Activated T-helper 2 cell treated with anti-CD3 and anti-CD28 coated beads, Interferon-gamma antibody, Interleukin-2, Interleukin-4, amounts not matched to agents 10 μg/mL and 5 μg/mL and 100 μg/mL, durations not matched to agents 14 hours and 24 hours and 36 hours (primary cell): ENCODE measurements at regions not wholly inside any gene's neighbourhood (a gene's known extent, or its start where the extent isn't known, plus 50 kb on each side); places are given as distances from the start of the nearest gene placed in this dataset.
"Not testable (repeated sequence)": the region's sequence is repeated elsewhere in the genome, so short reads cannot be mapped to it uniquely, and the experiment has no call there.

ENCODE experiments used
- DNase-seq: peaks from one replicate; pipeline ENCODE4 v3.0.0; 2021; ENCODE audit warnings: low spot score
- H3K27ac Mint-ChIP-seq: one replicate; pipeline ENCODE4 v1.8.0; 2021; ENCODE audit warnings: mixed read lengths
- H3K27me3 Mint-ChIP-seq: one replicate; pipeline ENCODE4 v1.8.0; 2021; ENCODE audit warnings: low read depth, mixed read lengths
- H3K36me3 Mint-ChIP-seq: one replicate; pipeline ENCODE4 v1.8.0; 2021; ENCODE audit warnings: low read depth, mixed read lengths
- H3K4me1 Mint-ChIP-seq: one replicate; pipeline ENCODE4 v1.8.0; 2021; ENCODE audit warnings: low read depth, mixed read lengths
- H3K4me3 Mint-ChIP-seq: one replicate; pipeline ENCODE4 v1.8.0; 2021; ENCODE audit warnings: low read depth, mild to moderate bottlenecking, moderate library complexity, mixed read lengths
- H3K9me3 Mint-ChIP-seq: one replicate; pipeline ENCODE4 v1.8.0; 2021; ENCODE audit warnings: mixed read lengths
- intact Hi-C: fragments of 100-400 bp; cut with micrococcal nuclease; formaldehyde crosslinking; loops from one replicate; pipeline ENCODE4 v1.15.1; 2023

- no peak for DNase-seq
- Mint-ChIP-seq H3K27ac (no peak overlapping the region), H3K36me3 (peaks cover 57% of the 10 kb centered on the region), H3K27me3 (no peaks in the 10 kb centered on the region), H3K9me3 (peaks cover 73% of the 10 kb centered on the region), H3K4me1 (peaks cover 10% of the 10 kb centered on the region), H3K4me3 (no peak overlapping the region)
- intact Hi-C loops, result no loop called here
Measured at GRCh38 chr2:7655629-7656028, 738.4 kb downstream of the RNF144A start.

GRCh38 chr2:7657526-7657925 is 740.3 kb downstream of the RNF144A start:
- H3K4me3 Mint-ChIP-seq, DNase-seq, H3K27me3 Mint-ChIP-seq, intact Hi-C loops, H3K27ac Mint-ChIP-seq: not testable (repeated sequence)
- peaks cover 75% of the 10 kb centered on the region for H3K9me3 Mint-ChIP-seq
- peaks cover 17% of the 10 kb centered on the region for H3K4me1 Mint-ChIP-seq
- peaks cover 63% of the 10 kb centered on the region for H3K36me3 Mint-ChIP-seq

GRCh38 chr2:7658486-7658885 is 741.3 kb downstream of the RNF144A start:
- no peak for DNase-seq
- H3K4me1 Mint-ChIP-seq, result peaks cover 17% of the 10 kb centered on the region
- H3K27me3 Mint-ChIP-seq, result no peaks in the 10 kb centered on the region
- H3K36me3 Mint-ChIP-seq, result peaks cover 62% of the 10 kb centered on the region
- H3K4me3 Mint-ChIP-seq, result no peak overlapping the region
- H3K27ac Mint-ChIP-seq, result no peak overlapping the region
- H3K9me3 Mint-ChIP-seq, result peaks cover 66% of the 10 kb centered on the region
- intact Hi-C loops, result no loop called here

GRCh38 chr2:7660816-7661215 is 743.6 kb downstream of the RNF144A start:
- no peak for DNase-seq
- no peak overlapping the region for H3K27ac Mint-ChIP-seq

GRCh38 chr2:7661502-7661901 is 744.3 kb downstream of the RNF144A start:
- Mint-ChIP-seq H3K27me3 (no peaks in the 10 kb centered on the region), H3K4me1 (peaks cover 33% of the 10 kb centered on the region), H3K36me3 (peaks cover 68% of the 10 kb centered on the region), H3K9me3 (peaks cover 59% of the 10 kb centered on the region), H3K27ac (peak overlapping the region; percentile 53), H3K4me3 (peak overlapping the region; percentile 33)
- DNase-seq, result no peak
- intact Hi-C loops, result loop anchor here (5.0 kb wide), 1 partner anchor 74 kb away; no protein-coding TSS in a partner anchor

More at GRCh38 chr2:7660816-7661215, 743.6 kb downstream of the RNF144A start:
- Mint-ChIP-seq H3K36me3 (peaks cover 63% of the 10 kb centered on the region), H3K4me1 (peaks cover 28% of the 10 kb centered on the region), H3K27me3 (no peaks in the 10 kb centered on the region), H3K9me3 (peaks cover 56% of the 10 kb centered on the region), H3K4me3 (no peak overlapping the region)
- intact Hi-C loops, result loop anchor here (5.0 kb wide), 1 partner anchor 74 kb away; no protein-coding TSS in a partner anchor

- peaks cover 48% of the 10 kb centered on the region for H3K4me1 Mint-ChIP-seq
- no peaks in the 10 kb centered on the region for H3K27me3 Mint-ChIP-seq
- no peak for DNase-seq
- H3K4me3 Mint-ChIP-seq, result peak overlapping the region; percentile 5
- peak overlapping the region; percentile 87 for H3K27ac Mint-ChIP-seq
- peaks cover 62% of the 10 kb centered on the region for H3K36me3 Mint-ChIP-seq
- H3K9me3 Mint-ChIP-seq, result peaks cover 38% of the 10 kb centered on the region
- intact Hi-C loops, result no loop called here
Measured at GRCh38 chr2:7665880-7666279, 748.7 kb downstream of the RNF144A start.

GRCh38 chr2:7666596-7667259 is 749.5 kb downstream of the RNF144A start:
- no peak for DNase-seq
- H3K27me3 Mint-ChIP-seq, result no peaks in the 10 kb centered on the region
- intact Hi-C loops, result no loop called here
- H3K9me3 Mint-ChIP-seq, result peaks cover 32% of the 10 kb centered on the region
- H3K4me1 Mint-ChIP-seq, result peaks cover 51% of the 10 kb centered on the region
- peak overlapping the region; percentile 87 for H3K27ac Mint-ChIP-seq
- peak overlapping the region; percentile 5 for H3K4me3 Mint-ChIP-seq
- H3K36me3 Mint-ChIP-seq, result peaks cover 64% of the 10 kb centered on the region

GRCh38 chr2:7667260-7667757 is 750.1 kb downstream of the RNF144A start:
- peaks cover 55% of the 10 kb centered on the region for H3K4me1 Mint-ChIP-seq
- peak overlapping the region; percentile 51 for H3K27ac Mint-ChIP-seq
- peaks cover 63% of the 10 kb centered on the region for H3K36me3 Mint-ChIP-seq
- H3K27me3 Mint-ChIP-seq, result no peaks in the 10 kb centered on the region
- intact Hi-C loops, result no loop called here
- H3K9me3 Mint-ChIP-seq, result peaks cover 31% of the 10 kb centered on the region
- no peak for DNase-seq
- H3K4me3 Mint-ChIP-seq, result peak overlapping the region; percentile 50

- Mint-ChIP-seq H3K36me3 (peaks cover 63% of the 10 kb centered on the region), H3K9me3 (peaks cover 32% of the 10 kb centered on the region), H3K4me3 (peak overlapping the region; percentile 55), H3K4me1 (peaks cover 64% of the 10 kb centered on the region), H3K27me3 (no peaks in the 10 kb centered on the region), H3K27ac (peak overlapping the region; percentile 97)
- no peak for DNase-seq
- intact Hi-C loops, result loop anchor here (2.0 to 10.0 kb wide), 7 partner anchors 50 to 874 kb away; no protein-coding TSS in a partner anchor
Measured at GRCh38 chr2:7670905-7671641, 753.9 kb downstream of the RNF144A start.

GRCh38 chr2:7672027-7672684 is 754.9 kb downstream of the RNF144A start:
- peak; percentile 51 for DNase-seq
- Mint-ChIP-seq H3K27ac (peak overlapping the region; percentile 97), H3K27me3 (no peaks in the 10 kb centered on the region), H3K4me3 (peak overlapping the region; percentile 63), H3K9me3 (peaks cover 22% of the 10 kb centered on the region), H3K36me3 (peaks cover 60% of the 10 kb centered on the region), H3K4me1 (peaks cover 60% of the 10 kb centered on the region)
- intact Hi-C loops, result loop anchor here (1.0 to 10.0 kb wide), 15 partner anchors 21 to 1013 kb away; no protein-coding TSS in a partner anchor

GRCh38 chr2:7672685-7673071 is 755.5 kb downstream of the RNF144A start:
- Mint-ChIP-seq H3K4me3 (peak overlapping the region; percentile 59), H3K27ac (peak overlapping the region; percentile 97), H3K4me1 (peaks cover 55% of the 10 kb centered on the region), H3K27me3 (no peaks in the 10 kb centered on the region), H3K9me3 (peaks cover 18% of the 10 kb centered on the region), H3K36me3 (peaks cover 55% of the 10 kb centered on the region)
- DNase-seq, result no peak
- intact Hi-C loops, result loop anchor here (1.0 to 10.0 kb wide), 15 partner anchors 20 to 1012 kb away; no protein-coding TSS in a partner anchor

GRCh38 chr2:7673101-7673500 is 755.9 kb downstream of the RNF144A start:
- Mint-ChIP-seq H3K27me3 (no peaks in the 10 kb centered on the region), H3K27ac (peak overlapping the region; percentile 97), H3K9me3 (peaks cover 18% of the 10 kb centered on the region), H3K4me3 (peak overlapping the region; percentile 59), H3K36me3 (peaks cover 53% of the 10 kb centered on the region), H3K4me1 (peaks cover 55% of the 10 kb centered on the region)
- DNase-seq, result no peak
- intact Hi-C loops, result loop anchor here (2.0 to 10.0 kb wide), 12 partner anchors 20 to 1012 kb away; no protein-coding TSS in a partner anchor
